ENCODE measurements at regions not wholly inside any gene's neighbourhood (a gene's known extent, or its start where the extent isn't known, plus 50 kb on each side); places are given as distances from the start of the nearest gene placed in this dataset.

GRCh38 chr2:120578576-120579352 is 156.9 kb upstream of the GLI2 start:
- no peak for DNase-seq (ENCODE audit: low read depth in 1 of 2, low spot score in 1 of 2)
- no peak for TF ChIP-seq JUND (IDR thresholded peaks at IDR 0.05; ENCODE audit: low read depth)
- in situ Hi-C loops (cut with HindIII; ENCODE audit: low pct_unique_long_range_greater_than_20kb, low sequenced_read_pairs) = no loop called here

- no peak for TF ChIP-seq JUND (IDR thresholded peaks at IDR 0.05; ENCODE audit: low read depth)
- in situ Hi-C loops (cut with HindIII; ENCODE audit: low pct_unique_long_range_greater_than_20kb, low sequenced_read_pairs) = no loop called here
- no peak for DNase-seq (ENCODE audit: low read depth in 1 of 2, low spot score in 1 of 2)
Observed at GRCh38 chr2:120579916-120580685, 155.6 kb upstream of the GLI2 start.

GRCh38 chr2:120580709-120581108 is 155.0 kb upstream of the GLI2 start:
- in situ Hi-C loops (cut with HindIII; ENCODE audit: low pct_unique_long_range_greater_than_20kb, low sequenced_read_pairs) = no loop called here
- no peak for TF ChIP-seq JUND (IDR thresholded peaks at IDR 0.05; ENCODE audit: low read depth)
- DNase-seq (ENCODE audit: low read depth in 1 of 2, low spot score in 1 of 2) = no peak

- in situ Hi-C loops (cut with HindIII; ENCODE audit: low pct_unique_long_range_greater_than_20kb, low sequenced_read_pairs) = no loop called here
- no peak for DNase-seq (ENCODE audit: low read depth in 1 of 2, low spot score in 1 of 2)
- TF ChIP-seq JUND (IDR thresholded peaks at IDR 0.05; ENCODE audit: low read depth) = no peak
Observed at GRCh38 chr2:120583121-120583520, 152.5 kb upstream of the GLI2 start.

GRCh38 chr2:120583851-120584570 is 151.7 kb upstream of the GLI2 start:
- TF ChIP-seq JUND (IDR thresholded peaks at IDR 0.05; ENCODE audit: low read depth) = no peak
- in situ Hi-C loops (cut with HindIII; ENCODE audit: low pct_unique_long_range_greater_than_20kb, low sequenced_read_pairs) = no loop called here
- no peak for DNase-seq (ENCODE audit: low read depth in 1 of 2, low spot score in 1 of 2)

GRCh38 chr2:120586507-120587278 is 149.0 kb upstream of the GLI2 start:
- no peak for DNase-seq (ENCODE audit: low read depth in 1 of 2, low spot score in 1 of 2)
- in situ Hi-C loops (cut with HindIII; ENCODE audit: low pct_unique_long_range_greater_than_20kb, low sequenced_read_pairs) = no loop called here
- no peak for TF ChIP-seq JUND (IDR thresholded peaks at IDR 0.05; ENCODE audit: low read depth)

- in situ Hi-C loops (cut with HindIII; ENCODE audit: low pct_unique_long_range_greater_than_20kb, low sequenced_read_pairs) = no loop called here
- TF ChIP-seq JUND (IDR thresholded peaks at IDR 0.05; ENCODE audit: low read depth) = no peak
- no peak for DNase-seq (ENCODE audit: low read depth in 1 of 2, low spot score in 1 of 2)
Observed at GRCh38 chr2:120587279-120587996, 148.2 kb upstream of the GLI2 start.

GRCh38 chr2:120587997-120588336 is 147.7 kb upstream of the GLI2 start:
- no peak for DNase-seq (ENCODE audit: low read depth in 1 of 2, low spot score in 1 of 2)
- no peak for TF ChIP-seq JUND (IDR thresholded peaks at IDR 0.05; ENCODE audit: low read depth)
- in situ Hi-C loops (cut with HindIII; ENCODE audit: low pct_unique_long_range_greater_than_20kb, low sequenced_read_pairs) = no loop called here

- TF ChIP-seq JUND (IDR thresholded peaks at IDR 0.05; ENCODE audit: low read depth) = no peak
- in situ Hi-C loops (cut with HindIII; ENCODE audit: low pct_unique_long_range_greater_than_20kb, low sequenced_read_pairs) = no loop called here
- DNase-seq (ENCODE audit: low read depth in 1 of 2, low spot score in 1 of 2) = no peak
Observed at GRCh38 chr2:120589771-120590608, 145.7 kb upstream of the GLI2 start.

GRCh38 chr2:120590841-120591240 is 144.8 kb upstream of the GLI2 start:
- in situ Hi-C loops (cut with HindIII; ENCODE audit: low pct_unique_long_range_greater_than_20kb, low sequenced_read_pairs) = no loop called here
- TF ChIP-seq JUND (IDR thresholded peaks at IDR 0.05; ENCODE audit: low read depth) = no peak
- DNase-seq (ENCODE audit: low read depth in 1 of 2, low spot score in 1 of 2) = no peak

- no peak for TF ChIP-seq JUND (IDR thresholded peaks at IDR 0.05; ENCODE audit: low read depth)
- in situ Hi-C loops (cut with HindIII; ENCODE audit: low pct_unique_long_range_greater_than_20kb, low sequenced_read_pairs) = no loop called here
- no peak for DNase-seq (ENCODE audit: low read depth in 1 of 2, low spot score in 1 of 2)
Observed at GRCh38 chr2:120591572-120591971, 144.1 kb upstream of the GLI2 start.
